ENCODE measurements at regions not wholly inside any gene's neighbourhood (a gene's known extent, or its start where the extent isn't known, plus 50 kb on each side); places are given as distances from the start of the nearest gene placed in this dataset.
"Not testable (repeated sequence)": the region's sequence is repeated elsewhere in the genome, so short reads cannot be mapped to it uniquely, and the experiment has no call there.

GRCh38 chr9:88918537-88918936 is 72.7 kb upstream of the S1PR3 start:
- TF ChIP-seq POLR2A, CTCF (IDR thresholded peaks at IDR 0.05): not testable (repeated sequence)
